Erythroblast (primary cell): ENCODE measurements at regions not wholly inside any gene's neighbourhood (a gene's known extent, or its start where the extent isn't known, plus 50 kb on each side); places are given as distances from the start of the nearest gene placed in this dataset.

Experiments used
- GATA1 ChIP-seq: IDR thresholded peaks from 2 replicates; pipeline ENCODE4 v1.6.1; 2011; ENCODE audit warnings: low read depth, mild to moderate bottlenecking, control low read depth, low read length, moderate library complexity
- POLR2A ChIP-seq: IDR thresholded peaks from 2 replicates; pipeline ENCODE4 v1.6.1; 2011; ENCODE audit warnings: mild to moderate bottlenecking, low read length

- TF ChIP-seq POLR2A (no peak), GATA1 (no peak)
These were observed 118.2 kb upstream of the PROK2 start for GRCh38 chr3:71903112-71903495.
